ENCODE measurements at regions not wholly inside any gene's neighbourhood (a gene's known extent, or its start where the extent isn't known, plus 50 kb on each side); places are given as distances from the start of the nearest gene placed in this dataset.

- Histone ChIP-seq H3K4me1 (ENCODE audit: insufficient read depth) (peaks cover 34% of the 10 kb centered on the region), H3K4me3 (peak overlapping the region; percentile 67), H4K20me1 (ENCODE audit: insufficient read depth) (no peaks in the 10 kb centered on the region), H3K36me3 (ENCODE audit: low read depth) (no peaks in the 10 kb centered on the region), H3F3A (ENCODE audit: insufficient read depth) (peaks cover 42% of the 10 kb centered on the region), H3K27me3 (replicated peaks; ENCODE audit: insufficient read depth) (no peaks in the 10 kb centered on the region), H3K4me2 (ENCODE audit: unreplicated experiment) (peak overlapping the region; percentile 76), H3K27ac (peak overlapping the region; percentile 87), H3K9ac (peak overlapping the region; percentile 73), H3K9me3 (ENCODE audit: low read depth) (no peaks in the 10 kb centered on the region), H3K9me2 (ENCODE audit: insufficient read depth) (no peaks in the 10 kb centered on the region), H2AFZ (peak overlapping the region; percentile 78), H3K79me2 (ENCODE audit: insufficient read depth) (no peaks in the 10 kb centered on the region)
- WGBS, 2 experiments (ENCODE audit: low coverage in 1 of 2, low lambda C conversion rate in 2 of 2, missing lambda C conversion rate in 2 of 2) = 0 to 1% methylated on average over 7 of the region's 7 CpGs
- no peak for TF ChIP-seq EZH2 (IDR thresholded peaks at IDR 0.05; ENCODE audit: insufficient read depth, poor library complexity, severe bottlenecking)
- TF ChIP-seq EZH2phosphoT487 (IDR thresholded peaks at IDR 0.05; ENCODE audit: insufficient read depth, low read depth) = no peak
- in situ Hi-C loops (cut with MboI) = loop anchor here (10.0 kb wide), 1 partner anchor 252 kb away; no protein-coding TSS in a partner anchor
- peak; percentile 84 for DNase-seq
These were observed 142.0 kb upstream of the PDZRN3 start for GRCh38 chr3:73766599-73767381.

- H3K27ac ChIP-seq = peak overlapping the region; percentile 87
- TF ChIP-seq EZH2 (IDR thresholded peaks at IDR 0.05; ENCODE audit: insufficient read depth, poor library complexity, severe bottlenecking) (no peak), EZH2phosphoT487 (IDR thresholded peaks at IDR 0.05; ENCODE audit: insufficient read depth, low read depth) (no peak)
- WGBS, 2 experiments (ENCODE audit: low coverage in 1 of 2, low lambda C conversion rate in 2 of 2, missing lambda C conversion rate in 2 of 2) = 3 to 5% methylated on average over 5 of the region's 5 CpGs
- DNase-seq = peak; percentile 77
- peak overlapping the region; percentile 76 for H3K4me2 ChIP-seq (ENCODE audit: unreplicated experiment)
- H3K27me3 ChIP-seq (replicated peaks; ENCODE audit: insufficient read depth) = no peaks in the 10 kb centered on the region
- H4K20me1 ChIP-seq (ENCODE audit: insufficient read depth) = no peaks in the 10 kb centered on the region
- no peaks in the 10 kb centered on the region for H3K79me2 ChIP-seq (ENCODE audit: insufficient read depth)
- H3K4me3 ChIP-seq = peak overlapping the region; percentile 67
- H3K4me1 ChIP-seq (ENCODE audit: insufficient read depth) = peaks cover 34% of the 10 kb centered on the region
- peak overlapping the region; percentile 73 for H3K9ac ChIP-seq
- H2AFZ ChIP-seq = peak overlapping the region; percentile 78
- in situ Hi-C loops (cut with MboI) = loop anchor here (10.0 kb wide), 1 partner anchor 251 kb away; no protein-coding TSS in a partner anchor
- no peaks in the 10 kb centered on the region for H3K36me3 ChIP-seq (ENCODE audit: low read depth)
- no peaks in the 10 kb centered on the region for H3K9me3 ChIP-seq (ENCODE audit: low read depth)
- H3K9me2 ChIP-seq (ENCODE audit: insufficient read depth) = no peaks in the 10 kb centered on the region
- peaks cover 42% of the 10 kb centered on the region for H3F3A ChIP-seq (ENCODE audit: insufficient read depth)
These were observed 141.3 kb upstream of the PDZRN3 start for GRCh38 chr3:73765878-73766545.

GRCh38 chr3:73762855-73763254 lies 138.1 kb upstream of the PDZRN3 start:
- Histone ChIP-seq H3K4me2 (ENCODE audit: unreplicated experiment) (no peak overlapping the region), H3K27ac (no peak overlapping the region), H3K9me3 (ENCODE audit: low read depth) (no peaks in the 10 kb centered on the region), H3K9me2 (ENCODE audit: insufficient read depth) (no peaks in the 10 kb centered on the region), H3K79me2 (ENCODE audit: insufficient read depth) (no peaks in the 10 kb centered on the region), H3K27me3 (replicated peaks; ENCODE audit: insufficient read depth) (no peaks in the 10 kb centered on the region), H3F3A (ENCODE audit: insufficient read depth) (peaks cover 26% of the 10 kb centered on the region), H3K36me3 (ENCODE audit: low read depth) (no peaks in the 10 kb centered on the region), H2AFZ (no peak overlapping the region), H3K4me3 (no peak overlapping the region), H4K20me1 (ENCODE audit: insufficient read depth) (no peaks in the 10 kb centered on the region), H3K4me1 (ENCODE audit: insufficient read depth) (peaks cover 21% of the 10 kb centered on the region), H3K9ac (no peak overlapping the region)
- no peak for DNase-seq
- TF ChIP-seq EZH2phosphoT487 (IDR thresholded peaks at IDR 0.05; ENCODE audit: insufficient read depth, low read depth) (no peak), EZH2 (IDR thresholded peaks at IDR 0.05; ENCODE audit: insufficient read depth, poor library complexity, severe bottlenecking) (no peak)
- in situ Hi-C loops (cut with MboI) = loop anchor here (10.0 kb wide), 1 partner anchor 248 kb away; no protein-coding TSS in a partner anchor
- 96 to 97% methylated on average over 5 of the region's 5 CpGs for WGBS, 2 experiments (ENCODE audit: low coverage in 1 of 2, low lambda C conversion rate in 2 of 2, missing lambda C conversion rate in 2 of 2)

GRCh38 chr3:73759297-73759711 lies 134.6 kb upstream of the PDZRN3 start:
- no peaks in the 10 kb centered on the region for H3K9me2 ChIP-seq (ENCODE audit: insufficient read depth)
- H3K79me2 ChIP-seq (ENCODE audit: insufficient read depth) = no peaks in the 10 kb centered on the region
- TF ChIP-seq EZH2phosphoT487 (IDR thresholded peaks at IDR 0.05; ENCODE audit: insufficient read depth, low read depth) (no peak), EZH2 (IDR thresholded peaks at IDR 0.05; ENCODE audit: insufficient read depth, poor library complexity, severe bottlenecking) (no peak)
- no peaks in the 10 kb centered on the region for H3K4me1 ChIP-seq (ENCODE audit: insufficient read depth)
- H3K4me2 ChIP-seq (ENCODE audit: unreplicated experiment) = no peak overlapping the region
- H3K9ac ChIP-seq = no peak overlapping the region
- peak overlapping the region; percentile 38; the same call in 1 of the 2 replicates for H2AFZ ChIP-seq
- peak; percentile 14 for DNase-seq
- no peaks in the 10 kb centered on the region for H3K27me3 ChIP-seq (replicated peaks; ENCODE audit: insufficient read depth)
- 14 to 23% methylated on average over 3 of the region's 3 CpGs for WGBS, 2 experiments (ENCODE audit: low coverage in 1 of 2, low lambda C conversion rate in 2 of 2, missing lambda C conversion rate in 2 of 2)
- H3K27ac ChIP-seq = no peak overlapping the region
- in situ Hi-C loops (cut with MboI) = no loop called here
- no peaks in the 10 kb centered on the region for H3K9me3 ChIP-seq (ENCODE audit: low read depth)
- no peak overlapping the region for H3K4me3 ChIP-seq
- H3K36me3 ChIP-seq (ENCODE audit: low read depth) = no peaks in the 10 kb centered on the region
- no peaks in the 10 kb centered on the region for H4K20me1 ChIP-seq (ENCODE audit: insufficient read depth)
- no peaks in the 10 kb centered on the region for H3F3A ChIP-seq (ENCODE audit: insufficient read depth)

Measured in GM23248 (cell line).